Activated naive CD8-positive, alpha-beta T cell treated with anti-CD3 and anti-CD28 coated beads, Interleukin-2, amount 50 U/mL, for 24 hours (primary cell): ENCODE measurements at regions not wholly inside any gene's neighbourhood (a gene's known extent, or its start where the extent isn't known, plus 50 kb on each side); places are given as distances from the start of the nearest gene placed in this dataset.
"Not testable (repeated sequence)": the region's sequence is repeated elsewhere in the genome, so short reads cannot be mapped to it uniquely, and the experiment has no call there.

Experiments used
- ATAC-seq: fragments of 150-1000 bp; cut with Tn5 transposase; one replicate; pipeline ENCODE4 v1.10.0; 2021
- DNase-seq: peaks from one replicate; pipeline ENCODE4 v3.0.0; 2021
- H3K27ac Mint-ChIP-seq: one replicate; pipeline ENCODE4 v1.8.0; 2021; ENCODE audit warnings: mild to moderate bottlenecking, mixed read lengths
- H3K27me3 Mint-ChIP-seq: one replicate; pipeline ENCODE4 v1.8.0; 2021; ENCODE audit warnings: mixed read lengths
- H3K36me3 Mint-ChIP-seq: one replicate; pipeline ENCODE4 v1.8.0; 2021; ENCODE audit warnings: low read depth, mixed read lengths
- H3K4me1 Mint-ChIP-seq: one replicate; pipeline ENCODE4 v1.8.0; 2021; ENCODE audit warnings: mixed read lengths
- H3K4me3 Mint-ChIP-seq: one replicate; pipeline ENCODE4 v1.8.0; 2021; ENCODE audit warnings: mild to moderate bottlenecking, moderate library complexity, mixed read lengths
- H3K9me3 Mint-ChIP-seq: one replicate; pipeline ENCODE4 v1.8.0; 2021; ENCODE audit warnings: mixed read lengths

GRCh38 chr21:5243257-5243656 is 5278.1 kb upstream of the TPTE start:
- H3K27me3 Mint-ChIP-seq, result not testable (repeated sequence)

DNA sequence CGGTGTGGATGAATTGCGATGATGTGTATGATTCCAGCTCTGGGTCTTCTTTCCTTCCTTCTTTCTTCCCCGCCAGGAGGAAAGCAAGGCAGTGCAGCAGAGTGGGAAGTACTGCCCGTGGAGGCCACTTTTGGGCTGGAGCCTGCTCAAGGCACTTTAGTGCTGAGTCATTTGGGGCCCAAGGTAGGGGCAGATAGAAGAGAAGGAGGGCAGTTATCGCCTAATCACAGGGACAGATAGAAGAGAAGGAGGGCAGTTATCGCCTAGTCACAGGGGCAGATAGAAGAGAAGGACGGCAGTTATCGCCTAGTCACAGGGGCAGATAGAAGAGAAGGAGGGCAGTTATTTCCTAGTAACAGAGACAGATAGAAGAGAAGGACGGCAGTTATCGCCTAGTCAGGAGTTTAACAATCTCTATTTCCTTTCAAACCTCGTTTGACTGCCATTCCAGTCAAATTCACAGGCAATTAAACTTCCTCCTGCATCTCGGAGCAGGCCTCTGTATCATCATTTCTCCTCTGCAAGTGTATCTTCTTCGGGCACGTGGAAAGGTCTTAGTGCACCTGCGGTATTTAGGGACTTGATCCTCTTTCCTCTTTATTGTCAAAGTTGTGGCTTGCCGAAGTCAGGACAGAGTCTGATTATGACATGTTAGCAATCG is 5277.5 kb upstream of the TPTE start:
- DNase-seq, H3K36me3 Mint-ChIP-seq, H3K4me1 Mint-ChIP-seq, ATAC-seq, H3K27ac Mint-ChIP-seq, H3K27me3 Mint-ChIP-seq, H3K4me3 Mint-ChIP-seq: not testable (repeated sequence)
- peaks cover 54% of the 10 kb centered on the region for H3K9me3 Mint-ChIP-seq

More at GRCh38 chr21:5243257-5243656, 5278.1 kb upstream of the TPTE start:
- DNase-seq, H3K4me1 Mint-ChIP-seq, H3K4me3 Mint-ChIP-seq, ATAC-seq, H3K27ac Mint-ChIP-seq, H3K36me3 Mint-ChIP-seq: not testable (repeated sequence)
- H3K9me3 Mint-ChIP-seq, result peaks cover 53% of the 10 kb centered on the region

DNA sequence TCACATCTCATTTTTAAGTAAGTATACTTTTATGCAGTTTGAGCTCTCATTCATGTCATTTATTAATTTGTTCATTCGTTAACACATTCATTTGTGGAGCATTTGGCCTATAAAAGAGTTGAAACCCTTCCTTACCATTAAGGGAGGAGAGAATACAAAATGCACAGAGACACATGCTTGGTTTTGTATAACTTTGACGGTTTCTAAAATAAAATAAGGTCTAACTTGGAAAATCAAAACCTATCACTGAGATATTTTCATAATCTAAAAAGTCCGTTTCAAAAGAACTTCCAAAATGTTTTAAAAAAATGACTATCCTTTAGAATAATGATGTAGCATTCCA is 5277.0 kb upstream of the TPTE start:
- not testable (repeated sequence) for H3K27me3 Mint-ChIP-seq, H3K27ac Mint-ChIP-seq, H3K4me3 Mint-ChIP-seq, DNase-seq, H3K4me1 Mint-ChIP-seq, ATAC-seq, H3K36me3 Mint-ChIP-seq
- H3K9me3 Mint-ChIP-seq, result peaks cover 53% of the 10 kb centered on the region

DNA sequence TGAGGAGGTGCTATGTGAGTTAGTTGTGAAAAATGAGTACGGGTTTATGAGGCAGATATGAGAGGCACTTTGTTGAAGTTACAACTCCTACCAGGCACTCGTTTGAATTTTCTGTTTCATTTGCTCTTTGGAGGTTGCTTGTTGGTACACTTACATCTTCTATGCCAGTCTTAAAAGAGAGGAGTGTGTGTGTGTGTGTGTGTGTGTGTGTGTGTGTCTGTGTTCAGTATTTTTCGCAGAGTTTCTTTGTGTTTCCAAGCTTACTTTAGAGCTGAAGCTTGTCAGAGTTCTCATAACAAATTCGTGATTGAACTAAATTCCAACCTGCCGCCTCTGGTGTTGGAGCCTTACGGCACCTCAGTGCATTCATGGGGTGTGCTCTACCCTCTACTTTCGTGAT is 5276.4 kb upstream of the TPTE start:
- not testable (repeated sequence) for H3K36me3 Mint-ChIP-seq, H3K4me3 Mint-ChIP-seq, H3K27me3 Mint-ChIP-seq, H3K4me1 Mint-ChIP-seq, H3K27ac Mint-ChIP-seq, DNase-seq, ATAC-seq
- peaks cover 49% of the 10 kb centered on the region for H3K9me3 Mint-ChIP-seq

DNA sequence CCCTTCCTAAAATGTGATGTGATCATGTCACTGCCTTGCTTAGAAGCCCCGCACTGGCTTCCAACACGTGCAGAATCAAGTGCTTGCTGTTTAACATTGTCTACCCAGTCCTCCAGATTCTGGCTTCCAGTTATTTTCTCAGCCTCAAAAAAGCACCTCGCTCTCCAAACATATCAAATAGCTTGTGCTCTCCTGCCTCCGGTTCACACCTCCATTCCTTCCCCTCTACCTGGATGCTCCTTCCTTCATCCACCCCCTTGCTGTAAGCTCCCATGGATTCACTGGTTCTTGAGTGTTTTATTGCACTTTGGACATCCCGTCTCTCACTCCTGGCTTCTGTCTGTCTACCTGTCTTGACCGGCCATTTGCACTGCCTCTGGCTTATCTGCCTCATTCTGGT is 5275.0 kb upstream of the TPTE start:
- not testable (repeated sequence) for H3K4me3 Mint-ChIP-seq
- H3K9me3 Mint-ChIP-seq, result peaks cover 55% of the 10 kb centered on the region

DNA sequence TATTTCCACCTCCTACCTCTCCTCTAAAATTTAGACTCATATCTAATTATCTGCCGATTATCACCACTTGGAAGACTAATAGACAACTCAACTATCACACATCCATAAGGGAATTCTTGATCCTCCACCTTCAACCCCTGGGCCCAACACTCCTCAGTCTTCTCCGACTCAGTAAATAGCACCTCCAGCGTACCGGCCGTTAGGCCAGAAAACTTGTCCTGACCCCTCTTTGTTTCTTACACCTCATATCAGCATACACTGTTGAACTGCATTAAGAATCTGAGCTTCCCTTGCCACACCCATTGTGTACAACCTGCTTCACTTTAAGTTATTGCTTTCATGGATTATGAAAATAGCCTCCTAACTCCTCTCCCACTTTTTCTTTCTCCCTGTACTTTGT is 5274.0 kb upstream of the TPTE start:
- DNase-seq, ATAC-seq, H3K4me3 Mint-ChIP-seq, H3K36me3 Mint-ChIP-seq, H3K27me3 Mint-ChIP-seq, H3K4me1 Mint-ChIP-seq, H3K27ac Mint-ChIP-seq: not testable (repeated sequence)
- H3K9me3 Mint-ChIP-seq, result peaks cover 48% of the 10 kb centered on the region

More for the DNA sequence above, 5275.0 kb upstream of the TPTE start:
- H3K27me3 Mint-ChIP-seq, DNase-seq, H3K36me3 Mint-ChIP-seq, H3K4me1 Mint-ChIP-seq, H3K27ac Mint-ChIP-seq, ATAC-seq: not testable (repeated sequence)

DNA sequence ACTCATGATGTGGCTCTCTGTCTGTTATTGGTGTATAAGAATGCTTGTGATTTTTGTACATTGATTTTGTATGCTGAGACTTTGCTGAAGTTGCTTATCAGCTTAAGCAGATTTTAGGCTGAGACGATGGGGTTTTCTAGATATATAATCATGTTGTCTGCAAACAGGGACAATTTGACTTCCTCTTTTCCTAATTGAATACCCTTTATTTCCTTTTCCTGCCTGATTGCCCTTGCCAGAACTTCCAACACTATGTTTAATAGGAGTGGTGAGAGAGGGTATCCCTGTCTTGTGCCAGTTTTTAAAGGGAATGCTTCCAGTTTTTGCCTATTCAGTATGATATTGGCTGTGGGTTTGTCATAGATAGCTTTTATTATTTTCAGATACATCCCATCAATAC is 5271.3 kb upstream of the TPTE start:
- not testable (repeated sequence) for H3K4me1 Mint-ChIP-seq, H3K36me3 Mint-ChIP-seq, H3K27ac Mint-ChIP-seq, H3K27me3 Mint-ChIP-seq, ATAC-seq, DNase-seq, H3K4me3 Mint-ChIP-seq
- peaks cover 32% of the 10 kb centered on the region for H3K9me3 Mint-ChIP-seq

DNA sequence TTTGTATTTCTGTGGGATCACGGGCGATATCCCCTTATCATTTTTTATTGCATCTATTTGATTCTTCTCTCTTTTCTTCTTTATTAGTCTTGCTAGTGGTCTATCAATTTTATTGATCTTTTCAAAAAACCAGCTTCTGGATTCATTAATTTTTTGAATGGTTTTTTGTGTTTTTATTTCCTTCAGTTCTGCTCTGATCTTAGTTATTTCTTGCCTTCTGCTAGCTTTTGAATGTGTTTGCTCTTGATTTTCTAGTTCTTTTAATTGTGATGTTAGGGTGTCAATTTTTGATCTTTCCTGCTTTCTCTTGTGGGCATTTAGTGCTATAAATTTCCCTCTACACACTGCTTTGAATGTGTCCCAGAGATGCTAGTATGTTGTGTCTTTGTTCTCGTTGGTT is 5270.2 kb upstream of the TPTE start:
- ATAC-seq, H3K27me3 Mint-ChIP-seq, H3K36me3 Mint-ChIP-seq, H3K4me1 Mint-ChIP-seq, H3K4me3 Mint-ChIP-seq, H3K27ac Mint-ChIP-seq, DNase-seq: not testable (repeated sequence)
- H3K9me3 Mint-ChIP-seq, result peaks cover 29% of the 10 kb centered on the region

DNA sequence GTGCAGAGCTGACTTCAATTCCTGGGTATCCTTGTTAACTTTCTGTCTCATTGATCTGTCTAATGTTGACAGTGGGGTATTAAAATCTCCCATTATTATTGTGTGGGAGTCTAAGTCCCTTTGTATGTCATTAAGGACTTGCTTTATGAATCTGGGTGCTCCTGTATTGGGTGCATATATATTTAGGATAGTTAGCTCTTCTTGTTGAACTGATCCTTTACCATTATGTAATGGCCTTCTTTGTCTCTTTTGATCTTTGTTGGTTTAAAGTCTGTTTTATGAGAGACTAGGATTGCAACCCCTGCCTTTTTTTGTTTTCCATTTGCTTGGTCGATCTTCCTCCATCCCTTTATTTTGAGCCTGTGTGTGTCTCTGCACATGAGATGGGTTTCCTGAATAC is 5269.5 kb upstream of the TPTE start:
- H3K4me3 Mint-ChIP-seq, ATAC-seq, DNase-seq, H3K36me3 Mint-ChIP-seq, H3K27me3 Mint-ChIP-seq, H3K4me1 Mint-ChIP-seq, H3K27ac Mint-ChIP-seq: not testable (repeated sequence)
- H3K9me3 Mint-ChIP-seq, result peaks cover 24% of the 10 kb centered on the region
